ENCODE measurements at regions not wholly inside any gene's neighbourhood (a gene's known extent, or its start where the extent isn't known, plus 50 kb on each side); places are given as distances from the start of the nearest gene placed in this dataset.

DNA sequence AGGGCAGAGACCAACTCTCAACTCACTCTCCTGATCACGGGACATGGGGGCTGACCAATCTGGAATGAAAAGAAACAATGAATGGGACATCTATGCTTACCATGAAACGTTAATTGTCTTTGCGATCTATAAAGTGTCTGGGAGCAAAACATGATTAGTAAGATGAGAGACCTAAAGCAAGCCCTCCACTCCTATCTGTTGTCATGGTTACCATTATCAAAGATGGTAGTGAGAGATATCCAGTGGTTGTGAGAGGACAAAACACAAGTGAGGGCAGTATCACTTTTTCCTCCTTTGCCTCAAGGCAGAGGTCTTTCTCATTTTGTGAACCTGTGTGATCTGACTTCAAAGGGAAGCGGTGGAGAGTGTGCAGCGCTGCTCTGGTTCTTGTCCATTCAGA, 130.1 kb downstream of the LSM5 start:
- H3K4me1 ChIP-seq = no peaks in the 10 kb centered on the region
- no peak overlapping the region for H3K4me3 ChIP-seq
- DNase-seq = no peak
- intact Hi-C loops (cut with DNase I; ENCODE audit: low total_unique reads) = no loop called here
- no peaks in the 10 kb centered on the region for H3K9me3 ChIP-seq
- no peaks in the 10 kb centered on the region for H3K27me3 ChIP-seq
- TF ChIP-seq CTCF (IDR thresholded peaks at IDR 0.05) (no peak), POLR2A (IDR thresholded peaks at IDR 0.05) (no peak)
- no peaks in the 10 kb centered on the region for H3K36me3 ChIP-seq
- H3K27ac ChIP-seq = no peak overlapping the region

DNA sequence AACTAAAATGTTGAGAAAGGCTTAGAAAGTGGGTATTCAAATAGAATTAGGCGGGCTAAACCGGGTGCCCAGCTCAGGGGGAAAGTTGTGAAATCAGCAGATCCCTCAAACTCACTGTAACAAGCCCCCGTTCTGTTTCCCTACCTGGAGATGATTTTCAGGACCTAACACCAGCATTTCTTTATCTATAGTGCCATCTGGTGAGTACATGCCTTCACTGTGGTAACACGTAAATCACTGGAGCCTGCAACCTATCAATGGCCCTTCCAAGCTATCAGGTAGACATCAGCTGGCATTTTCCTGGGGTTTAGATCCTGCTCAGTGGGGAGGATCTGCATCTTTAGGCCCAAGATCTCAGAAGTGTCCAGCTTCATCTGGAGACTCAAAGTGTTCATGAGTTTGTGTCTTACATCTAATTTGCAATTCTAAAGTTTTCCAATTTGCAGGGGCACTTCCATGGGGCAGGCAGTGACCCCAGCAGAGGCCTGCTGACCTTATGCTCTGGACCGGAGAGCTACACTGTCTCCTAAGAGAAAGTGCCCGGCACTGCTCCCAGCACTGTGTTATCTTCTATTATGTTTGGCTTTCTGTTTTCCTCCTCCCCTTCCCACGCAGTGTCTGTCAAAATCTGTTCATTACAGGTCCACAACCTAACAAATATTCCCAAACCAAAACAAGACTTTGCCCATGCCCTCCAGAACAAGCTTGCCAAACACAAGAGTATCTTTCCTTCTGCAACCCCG, 132.5 kb downstream of the LSM5 start:
- H3K4me3 ChIP-seq = no peak overlapping the region
- H3K9me3 ChIP-seq = no peaks in the 10 kb centered on the region
- no peak for DNase-seq
- H3K27me3 ChIP-seq = no peaks in the 10 kb centered on the region
- H3K27ac ChIP-seq = no peak overlapping the region
- no peaks in the 10 kb centered on the region for H3K4me1 ChIP-seq
- H3K36me3 ChIP-seq = no peaks in the 10 kb centered on the region
- intact Hi-C loops (cut with DNase I; ENCODE audit: low total_unique reads) = no loop called here
- TF ChIP-seq CTCF (IDR thresholded peaks at IDR 0.05) (no peak), POLR2A (IDR thresholded peaks at IDR 0.05) (no peak)

DNA sequence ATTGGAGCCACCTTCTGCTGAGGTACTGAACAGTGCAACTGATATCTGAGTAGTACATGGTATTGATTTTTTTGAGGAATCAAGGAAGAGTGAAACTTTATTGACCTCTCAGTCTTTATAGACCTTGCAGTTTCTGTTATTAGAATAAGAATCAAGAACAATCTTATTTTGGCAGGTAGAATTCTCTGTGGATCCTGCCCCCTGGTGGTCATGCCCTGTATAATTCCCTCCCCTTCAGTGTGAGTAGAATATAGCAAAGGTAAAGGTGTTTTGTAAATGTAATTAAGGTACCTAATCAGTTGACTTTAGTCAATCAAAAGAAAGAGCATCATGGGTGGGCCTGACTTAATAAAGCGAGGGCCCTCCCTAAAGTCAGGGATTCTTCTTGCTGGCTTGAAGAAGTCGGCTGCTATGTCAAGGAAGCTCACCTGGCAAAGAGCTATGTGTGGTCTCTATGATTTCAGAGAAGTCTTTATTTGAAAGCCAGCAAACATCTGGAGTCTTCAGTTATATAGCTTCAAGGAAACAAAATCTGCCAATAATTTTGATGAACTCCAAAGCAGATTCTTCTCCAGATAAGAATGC, 142.8 kb downstream of the LSM5 start:
- no peak overlapping the region for H3K27ac ChIP-seq
- no peak for DNase-seq
- intact Hi-C loops (cut with DNase I; ENCODE audit: low total_unique reads) = no loop called here

GRCh38 chr7:32346253-32346652, 143.9 kb downstream of the LSM5 start:
- no peak overlapping the region for H3K27ac ChIP-seq
- no peak overlapping the region for H3K4me3 ChIP-seq
- intact Hi-C loops (cut with DNase I; ENCODE audit: low total_unique reads) = no loop called here
- H3K4me1 ChIP-seq = no peaks in the 10 kb centered on the region
- no peaks in the 10 kb centered on the region for H3K36me3 ChIP-seq
- DNase-seq = no peak
- TF ChIP-seq POLR2A (IDR thresholded peaks at IDR 0.05) (no peak), CTCF (IDR thresholded peaks at IDR 0.05) (no peak)
- no peaks in the 10 kb centered on the region for H3K9me3 ChIP-seq
- no peaks in the 10 kb centered on the region for H3K27me3 ChIP-seq

More for the DNA sequence above, 142.8 kb downstream of the LSM5 start:
- Histone ChIP-seq H3K27me3 (no peaks in the 10 kb centered on the region), H3K4me1 (no peaks in the 10 kb centered on the region), H3K9me3 (no peaks in the 10 kb centered on the region), H3K36me3 (no peaks in the 10 kb centered on the region), H3K4me3 (no peak overlapping the region)
- TF ChIP-seq CTCF (IDR thresholded peaks at IDR 0.05) (peak; percentile 23 to 54 (median 36)), POLR2A (IDR thresholded peaks at IDR 0.05) (no peak)

- DNase-seq = no peak
- Histone ChIP-seq H3K27ac (no peak overlapping the region), H3K9me3 (no peaks in the 10 kb centered on the region), H3K4me3 (no peak overlapping the region), H3K4me1 (no peaks in the 10 kb centered on the region), H3K27me3 (no peaks in the 10 kb centered on the region), H3K36me3 (no peaks in the 10 kb centered on the region)
- no peak for TF ChIP-seq CTCF (IDR thresholded peaks at IDR 0.05)
- TF ChIP-seq POLR2A (IDR thresholded peaks at IDR 0.05) = no peak
- intact Hi-C loops (cut with DNase I; ENCODE audit: low total_unique reads) = no loop called here
These were observed 153.5 kb downstream of the LSM5 start for GRCh38 chr7:32336726-32337125.

Data from uterus (tissue), 3 donors.